ENCODE measurements at regions not wholly inside any gene's neighbourhood (a gene's known extent, or its start where the extent isn't known, plus 50 kb on each side); places are given as distances from the start of the nearest gene placed in this dataset.

DNA sequence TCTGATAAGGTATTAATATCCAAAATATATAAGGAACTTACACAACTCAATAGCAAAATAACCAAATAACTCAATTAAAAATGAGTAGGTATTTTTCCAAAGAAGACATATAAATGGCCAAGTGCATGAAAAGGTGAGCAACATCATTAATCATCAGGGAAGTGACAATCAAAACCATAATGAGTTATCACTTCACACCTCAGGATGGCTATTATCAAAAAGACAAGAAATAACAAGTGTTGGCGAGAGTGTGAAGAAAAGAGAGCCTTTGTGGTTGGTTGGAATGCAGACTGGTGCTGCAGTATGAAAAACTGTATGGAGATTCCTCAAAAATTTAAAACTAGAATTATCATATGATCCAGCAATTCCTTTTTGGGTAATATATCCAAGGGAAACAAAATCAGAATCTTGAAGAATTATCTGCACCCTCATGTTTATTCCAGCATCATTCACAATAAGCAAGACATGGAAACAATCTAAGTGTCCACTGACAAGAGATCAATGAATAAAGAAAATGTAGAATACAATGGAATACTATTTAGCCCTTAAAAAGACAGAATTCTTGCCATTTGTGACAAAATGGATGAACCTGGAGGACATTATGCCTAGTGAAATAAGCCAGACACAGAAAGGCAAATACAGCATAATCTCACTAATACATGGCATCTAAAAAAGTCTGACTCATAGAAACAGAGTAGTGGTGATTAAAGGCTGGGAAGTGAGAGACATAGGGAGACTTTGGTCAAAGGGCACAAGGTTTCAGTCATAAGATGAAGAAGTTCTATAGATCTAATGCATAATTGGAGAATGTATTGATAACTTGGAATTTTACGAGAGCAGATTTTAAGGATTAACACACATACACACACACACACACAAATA, 175.6 kb downstream of the FOXA2 start:
- no peak for DNase-seq (ENCODE audit: extremely low read depth in 1 of 2, low read depth in 1 of 2)

DNA sequence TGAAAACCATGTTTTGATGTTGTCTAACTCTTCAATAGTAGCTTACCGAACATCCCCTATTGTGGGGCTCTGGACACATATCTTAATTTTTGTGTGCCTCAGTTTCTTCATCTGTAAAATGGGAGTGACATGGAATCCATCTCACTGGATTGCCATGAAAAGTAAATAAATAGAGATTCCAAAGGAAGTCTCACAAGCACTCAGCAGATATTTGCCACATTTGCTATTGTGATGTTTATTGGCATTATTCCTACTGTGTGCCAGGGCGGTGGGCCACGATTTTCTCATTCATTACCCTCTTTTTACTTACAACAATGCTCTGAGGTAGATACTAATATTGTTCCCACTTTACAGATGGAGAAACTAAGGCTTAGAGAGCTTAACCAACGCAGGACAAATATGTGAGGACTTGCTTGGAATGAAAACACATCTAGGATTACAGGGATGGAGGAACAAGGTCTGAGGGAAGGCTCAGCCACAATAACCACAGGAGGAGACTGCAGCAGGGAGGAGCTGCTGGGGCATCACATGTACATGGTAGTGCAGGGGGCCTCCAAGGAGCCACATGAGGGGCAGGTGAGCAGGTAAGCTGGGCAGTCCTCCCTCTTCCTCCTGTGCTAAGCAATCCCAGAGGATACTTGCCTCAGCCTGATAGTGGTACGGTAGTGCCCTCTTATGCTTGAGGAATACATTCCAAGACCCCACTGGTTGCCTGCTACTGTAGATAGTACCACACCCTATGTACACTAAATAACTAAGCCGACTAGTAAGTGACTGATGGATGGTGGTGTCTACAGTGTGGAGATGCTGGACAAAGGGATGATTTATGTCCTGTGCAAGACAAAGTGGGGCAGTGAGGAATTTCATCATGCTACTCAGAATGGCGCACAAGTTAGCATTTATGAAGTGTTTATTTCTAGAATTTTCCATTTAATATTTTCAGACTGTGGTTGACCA, 176.9 kb downstream of the FOXA2 start:
- no peak for DNase-seq (ENCODE audit: extremely low read depth in 1 of 2, low read depth in 1 of 2)

DNA sequence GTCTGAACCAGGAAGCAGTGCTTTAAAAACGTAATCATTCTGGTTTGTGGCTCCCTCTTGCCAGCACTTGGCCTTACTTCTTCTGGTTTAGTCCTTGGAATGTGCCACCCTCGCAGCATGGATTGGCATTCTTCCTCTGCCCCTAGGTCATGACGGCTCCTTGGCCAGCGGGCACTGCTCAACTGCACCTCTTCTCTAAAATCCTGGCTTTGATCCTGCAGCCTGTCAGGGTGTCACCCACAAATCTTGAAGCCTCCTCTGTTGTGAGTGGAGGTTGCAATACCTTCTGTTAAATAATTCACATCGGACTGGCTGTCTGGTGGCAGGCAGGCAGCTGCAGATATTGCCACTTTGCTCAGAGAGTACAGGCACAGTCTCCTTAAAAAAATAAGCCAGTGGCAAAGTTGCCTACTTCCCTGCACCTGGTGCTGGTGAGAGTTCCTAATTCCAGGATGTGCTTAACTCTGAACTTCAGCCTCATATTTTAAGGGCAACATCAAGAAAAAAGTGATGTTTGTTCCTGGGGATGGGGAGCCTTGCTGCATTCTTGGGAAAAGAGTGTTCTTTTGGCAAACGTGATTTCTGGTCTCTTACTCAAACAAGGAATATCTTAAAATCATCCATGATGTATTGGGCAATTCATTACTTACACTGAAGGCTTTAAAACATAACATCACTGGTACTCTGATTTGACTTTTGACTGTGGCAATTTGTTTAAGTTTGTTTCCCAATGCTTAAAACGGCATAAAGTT, 179.8 kb downstream of the FOXA2 start:
- no peak for DNase-seq (ENCODE audit: extremely low read depth in 1 of 2, low read depth in 1 of 2)

DNA sequence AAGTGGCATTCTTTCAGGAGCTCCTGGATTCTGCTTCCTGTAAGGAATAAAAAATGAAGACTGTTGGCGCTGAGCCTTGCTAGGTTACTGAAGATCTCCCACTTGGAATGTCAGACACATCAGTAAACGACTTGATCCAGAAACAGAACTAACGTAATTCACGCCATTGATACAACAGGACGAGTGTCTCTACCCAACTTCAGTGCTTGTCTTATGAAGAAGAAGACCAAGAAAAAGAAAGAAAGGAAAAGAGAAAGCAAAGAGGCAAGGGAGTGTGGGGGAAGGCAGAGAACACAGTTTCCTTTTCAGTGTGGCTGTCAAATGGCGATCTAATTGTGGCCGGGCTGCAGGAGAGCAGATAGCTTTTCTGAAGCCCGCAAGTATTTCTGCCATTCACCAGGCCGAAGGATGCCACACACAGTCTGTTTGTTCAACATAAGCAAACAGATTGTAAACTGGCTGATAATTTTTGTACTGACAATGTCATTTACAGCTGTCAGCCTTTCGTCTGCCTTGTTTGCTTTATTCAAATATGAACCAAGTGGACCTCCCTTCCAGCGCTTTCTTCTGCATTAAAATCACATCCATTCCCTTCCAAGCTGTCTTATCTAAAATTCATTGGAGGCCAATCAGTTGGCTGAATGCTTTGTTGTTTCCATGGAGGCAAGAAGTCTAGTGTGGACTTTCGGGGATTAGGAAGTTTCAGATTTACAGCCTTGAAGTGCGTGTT, 180.6 kb downstream of the FOXA2 start:
- DNase-seq (ENCODE audit: extremely low read depth in 1 of 2, low read depth in 1 of 2), result no peak

DNA sequence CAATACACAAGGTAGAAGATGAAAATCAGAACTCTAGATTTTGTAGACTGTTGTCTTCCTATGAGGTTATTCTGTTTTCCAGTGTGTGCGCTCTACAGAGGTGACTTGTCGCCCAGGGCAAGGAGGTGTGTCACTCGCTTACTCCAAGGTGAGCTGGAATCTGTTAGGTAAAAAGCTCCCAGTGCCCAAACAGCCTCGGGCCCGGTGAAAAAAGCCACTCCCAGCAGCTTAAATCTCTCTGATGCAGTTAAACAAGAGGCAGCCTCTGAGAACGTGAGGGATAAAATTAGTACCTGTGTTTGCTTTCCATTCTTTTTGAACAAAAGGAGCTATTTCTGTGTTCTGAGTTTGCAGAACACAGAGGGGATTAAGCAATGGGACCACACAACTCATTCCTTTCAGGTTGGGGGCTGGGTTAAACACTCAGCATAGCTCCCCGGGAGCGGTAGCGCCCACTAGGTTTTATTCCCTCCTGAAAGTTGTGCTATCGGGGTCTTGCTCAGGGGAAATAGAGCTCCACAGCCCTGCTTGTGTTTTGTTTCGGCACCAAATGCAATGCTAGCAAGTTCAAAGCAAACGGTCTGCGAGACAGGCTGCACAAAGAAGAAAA, 181.2 kb downstream of the FOXA2 start:
- DNase-seq (ENCODE audit: extremely low read depth in 1 of 2, low read depth in 1 of 2), result no peak

- DNase-seq (ENCODE audit: extremely low read depth in 1 of 2, low read depth in 1 of 2), result no peak
These were observed 181.8 kb downstream of the FOXA2 start for GRCh38 chr20:22402550-22402949.

- no peak for DNase-seq (ENCODE audit: extremely low read depth in 1 of 2, low read depth in 1 of 2)
These were observed 183.9 kb downstream of the FOXA2 start for GRCh38 chr20:22400440-22400839.

DNA sequence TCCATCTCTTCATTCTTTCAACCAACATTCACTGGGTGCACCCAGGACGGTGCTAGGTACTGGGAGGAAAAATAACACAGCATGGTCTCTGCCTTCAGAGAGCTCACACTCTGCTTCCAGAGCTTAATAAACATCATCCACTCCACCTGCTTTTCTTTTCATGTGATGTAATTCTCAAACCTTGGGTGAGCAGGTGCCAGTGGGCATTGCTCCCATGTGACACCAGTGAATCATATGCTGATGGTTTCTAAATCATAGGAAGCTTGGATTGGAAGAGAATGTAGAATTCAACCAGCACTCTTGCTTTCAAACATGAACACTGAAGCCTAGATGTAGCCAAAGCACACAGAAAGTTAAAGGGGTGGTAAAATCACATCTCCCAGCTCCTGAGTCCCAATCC, 189.8 kb downstream of the FOXA2 start:
- no peak for DNase-seq (ENCODE audit: extremely low read depth in 1 of 2, low read depth in 1 of 2)

- no peak for DNase-seq (ENCODE audit: extremely low read depth in 1 of 2, low read depth in 1 of 2)
These were observed 193.8 kb downstream of the FOXA2 start for GRCh38 chr20:22390543-22390903.

DNA sequence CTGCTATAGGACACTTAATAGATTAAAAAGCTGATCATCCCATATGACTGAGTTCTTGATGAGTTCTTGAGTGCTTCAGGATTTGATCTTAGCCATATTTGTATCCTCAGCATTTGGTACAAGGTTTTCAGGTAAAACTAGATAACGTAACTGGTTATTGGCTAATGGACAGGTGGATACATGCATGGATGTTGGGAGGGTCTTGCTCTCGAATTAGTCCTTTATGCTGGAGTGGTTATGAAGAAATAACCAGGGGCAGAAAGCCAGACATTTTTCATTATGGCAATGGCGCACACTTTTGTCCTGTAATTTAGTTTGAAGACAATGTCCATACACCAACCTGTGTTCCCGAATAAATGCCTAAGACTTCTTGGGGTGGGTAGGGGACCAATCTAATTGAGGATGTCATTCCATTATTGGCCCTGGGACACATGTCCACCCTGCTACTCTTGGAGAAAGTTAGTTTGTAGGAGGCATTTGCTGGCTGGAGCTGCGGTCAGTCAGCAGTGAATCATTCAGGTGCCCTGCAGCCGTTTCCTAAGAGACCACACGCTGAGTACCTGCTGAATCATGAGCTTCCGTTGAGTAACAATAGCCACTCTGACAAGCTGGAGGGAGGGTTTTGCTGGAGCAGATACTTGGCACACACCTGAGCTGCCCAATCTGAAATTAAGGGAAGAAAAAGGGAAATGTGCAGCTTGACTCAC, 194.4 kb downstream of the FOXA2 start:
- no peak for DNase-seq (ENCODE audit: extremely low read depth in 1 of 2, low read depth in 1 of 2)

- no peak for DNase-seq (ENCODE audit: extremely low read depth in 1 of 2, low read depth in 1 of 2)
These were observed 196.9 kb downstream of the FOXA2 start for GRCh38 chr20:22387452-22387851.

DNA sequence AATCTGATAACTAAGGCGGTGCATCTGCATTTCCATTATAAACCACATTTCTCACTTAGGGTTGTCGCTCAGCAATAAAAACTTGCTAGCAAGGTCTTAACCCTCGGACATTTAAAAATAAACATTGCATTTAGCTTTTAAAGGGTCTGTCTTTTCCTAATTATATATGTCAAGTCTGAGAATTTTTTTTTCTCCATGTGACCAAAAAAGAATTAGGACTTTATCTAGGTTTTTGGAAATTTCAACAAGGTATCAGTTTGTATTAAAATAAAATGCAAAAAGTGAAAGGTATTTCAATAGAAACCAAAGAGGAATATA, 198.1 kb downstream of the FOXA2 start:
- no peak for DNase-seq (ENCODE audit: extremely low read depth in 1 of 2, low read depth in 1 of 2)

- DNase-seq (ENCODE audit: extremely low read depth in 1 of 2, low read depth in 1 of 2), result no peak
These were observed 198.6 kb downstream of the FOXA2 start for GRCh38 chr20:22385602-22386305.

GRCh38 chr20:22384978-22385377, 199.4 kb downstream of the FOXA2 start:
- DNase-seq (ENCODE audit: extremely low read depth in 1 of 2, low read depth in 1 of 2), result no peak

- no peak for DNase-seq (ENCODE audit: extremely low read depth in 1 of 2, low read depth in 1 of 2)
These were observed 201.2 kb downstream of the FOXA2 start for GRCh38 chr20:22383156-22383555.

GRCh38 chr20:22382742-22383141, 201.6 kb downstream of the FOXA2 start:
- no peak for DNase-seq (ENCODE audit: extremely low read depth in 1 of 2, low read depth in 1 of 2)

DNA sequence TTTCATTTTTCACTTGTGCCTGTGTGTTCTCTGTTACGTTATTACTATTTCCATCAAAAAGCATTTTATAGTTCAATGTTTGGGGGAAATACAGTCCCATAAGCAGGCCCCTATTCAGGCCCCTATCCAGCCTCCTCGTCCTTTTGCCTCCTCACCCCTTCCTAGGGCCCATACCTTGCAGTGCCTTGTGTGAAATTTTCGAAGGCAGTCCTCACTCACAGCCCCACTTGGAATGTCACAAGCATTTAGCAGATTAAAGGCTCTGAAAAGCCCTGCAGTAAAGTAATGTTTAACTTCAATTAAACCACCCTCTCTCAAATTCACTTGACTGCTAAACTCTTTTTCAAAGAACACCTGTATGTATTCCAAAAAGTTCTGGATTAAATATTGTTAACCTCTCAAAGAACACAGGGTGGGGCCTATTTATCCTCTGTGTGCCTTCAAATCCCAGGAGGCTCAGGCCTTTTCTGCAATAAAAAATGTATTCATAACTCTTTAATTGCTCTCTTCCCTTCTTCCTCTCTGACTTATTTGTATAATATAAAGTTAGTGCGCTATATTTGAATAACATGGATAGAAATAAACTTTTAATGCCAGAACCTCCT, 202.5 kb downstream of the FOXA2 start:
- no peak for DNase-seq (ENCODE audit: extremely low read depth in 1 of 2, low read depth in 1 of 2)

DNA sequence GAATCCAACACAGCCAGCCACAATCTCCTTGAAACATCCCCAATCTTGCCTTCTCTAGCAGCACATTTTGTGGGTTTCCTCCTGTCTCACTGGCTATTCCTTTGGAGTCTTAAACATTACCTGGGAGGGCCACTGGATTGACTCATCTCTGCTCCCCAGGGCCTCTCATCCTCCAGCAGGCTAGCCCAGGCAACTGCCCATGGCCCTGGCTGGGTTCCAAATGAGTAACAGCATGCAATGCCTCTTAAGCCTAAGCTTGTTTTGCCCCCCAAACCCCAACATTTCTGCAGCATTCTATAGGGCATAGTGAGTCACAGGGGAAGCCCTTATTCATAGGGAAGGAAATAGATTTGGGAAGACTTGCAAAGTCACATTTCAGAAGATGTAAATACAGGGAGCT, 204.9 kb downstream of the FOXA2 start:
- DNase-seq (ENCODE audit: extremely low read depth in 1 of 2, low read depth in 1 of 2), result no peak
